DMS 273 (cell line): ENCODE measurements at regions not wholly inside any gene's neighbourhood (a gene's known extent, or its start where the extent isn't known, plus 50 kb on each side); places are given as distances from the start of the nearest gene placed in this dataset.
"Not testable (repeated sequence)": the region's sequence is repeated elsewhere in the genome, so short reads cannot be mapped to it uniquely, and the experiment has no call there.

Source experiments
- DNase-seq: peaks from one replicate; lab custom pipeline; 2025; ENCODE audit not compliant: unreplicated experiment; lab: John Stamatoyannopoulos, UW

GRCh38 chr13:73815796-73816195 is 318.4 kb downstream of the KLF12 start:
- DNase-seq = no peak

- no peak for DNase-seq
These were observed 323.6 kb downstream of the KLF12 start for GRCh38 chr13:73810647-73811046.

- no peak for DNase-seq
These were observed 324.6 kb downstream of the KLF12 start for GRCh38 chr13:73809561-73809960.

- DNase-seq = no peak
These were observed 325.9 kb downstream of the KLF12 start for GRCh38 chr13:73808318-73808717.

- DNase-seq = not testable (repeated sequence)
These were observed 328.8 kb downstream of the KLF12 start for GRCh38 chr13:73805326-73805958.

- no peak for DNase-seq
These were observed 330.2 kb downstream of the KLF12 start for GRCh38 chr13:73803997-73804396.

- no peak for DNase-seq
These were observed 334.2 kb downstream of the KLF12 start for GRCh38 chr13:73800011-73800410.

- DNase-seq = no peak
These were observed 339.4 kb downstream of the KLF12 start for GRCh38 chr13:73794755-73795154.

- DNase-seq = no peak
These were observed 340.8 kb downstream of the KLF12 start for GRCh38 chr13:73793361-73793760.

GRCh38 chr13:73792796-73793195 is 341.4 kb downstream of the KLF12 start:
- DNase-seq = no peak

GRCh38 chr13:73782450-73783449 is 351.5 kb downstream of the KLF12 start:
- DNase-seq = no peak

- DNase-seq = no peak
These were observed 352.8 kb downstream of the KLF12 start for GRCh38 chr13:73781384-73781783.

- no peak for DNase-seq
These were observed 354.3 kb downstream of the KLF12 start for GRCh38 chr13:73779881-73780280.

GRCh38 chr13:73778242-73778864 is 355.9 kb downstream of the KLF12 start:
- no peak for DNase-seq

- DNase-seq = no peak
These were observed 357.1 kb downstream of the KLF12 start for GRCh38 chr13:73777134-73777533.

- DNase-seq = no peak
These were observed 357.9 kb downstream of the KLF12 start for GRCh38 chr13:73776151-73776785.

- no peak for DNase-seq
These were observed 361.0 kb downstream of the KLF12 start for GRCh38 chr13:73773168-73773549.

GRCh38 chr13:73772449-73773167 is 361.6 kb downstream of the KLF12 start:
- DNase-seq = no peak

- peak; percentile 40 for DNase-seq
These were observed 366.4 kb downstream of the KLF12 start for GRCh38 chr13:73767747-73768315.

GRCh38 chr13:73767191-73767741 is 366.9 kb downstream of the KLF12 start:
- peak; percentile 21 for DNase-seq
